ENCODE measurements at regions not wholly inside any gene's neighbourhood (a gene's known extent, or its start where the extent isn't known, plus 50 kb on each side); places are given as distances from the start of the nearest gene placed in this dataset.

DNA sequence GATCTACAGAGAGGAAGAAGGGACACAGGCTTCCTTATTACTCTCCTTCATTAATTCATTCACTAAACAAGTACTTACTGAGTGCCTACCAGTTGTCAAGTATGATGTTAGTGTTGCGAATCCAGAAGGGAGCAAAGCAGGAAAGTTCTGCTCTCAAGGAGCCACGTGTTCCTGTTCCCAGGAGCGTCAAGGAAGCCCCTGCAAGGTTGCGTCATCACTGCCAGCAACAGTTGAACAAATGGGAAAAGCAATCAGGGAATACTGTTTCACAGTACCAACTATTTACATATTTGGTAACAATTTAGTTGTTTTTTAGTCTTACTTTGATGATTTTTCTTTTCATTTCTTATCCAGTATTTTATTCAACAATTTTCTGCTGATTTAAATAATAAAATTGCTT is 310.0 kb downstream of the FOXA2 start:
- no peak for DNase-seq
- no peaks in the 10 kb centered on the region for H3K36me3 ChIP-seq
- H3K27ac ChIP-seq = no peak overlapping the region
- TF ChIP-seq, protein P1, sequence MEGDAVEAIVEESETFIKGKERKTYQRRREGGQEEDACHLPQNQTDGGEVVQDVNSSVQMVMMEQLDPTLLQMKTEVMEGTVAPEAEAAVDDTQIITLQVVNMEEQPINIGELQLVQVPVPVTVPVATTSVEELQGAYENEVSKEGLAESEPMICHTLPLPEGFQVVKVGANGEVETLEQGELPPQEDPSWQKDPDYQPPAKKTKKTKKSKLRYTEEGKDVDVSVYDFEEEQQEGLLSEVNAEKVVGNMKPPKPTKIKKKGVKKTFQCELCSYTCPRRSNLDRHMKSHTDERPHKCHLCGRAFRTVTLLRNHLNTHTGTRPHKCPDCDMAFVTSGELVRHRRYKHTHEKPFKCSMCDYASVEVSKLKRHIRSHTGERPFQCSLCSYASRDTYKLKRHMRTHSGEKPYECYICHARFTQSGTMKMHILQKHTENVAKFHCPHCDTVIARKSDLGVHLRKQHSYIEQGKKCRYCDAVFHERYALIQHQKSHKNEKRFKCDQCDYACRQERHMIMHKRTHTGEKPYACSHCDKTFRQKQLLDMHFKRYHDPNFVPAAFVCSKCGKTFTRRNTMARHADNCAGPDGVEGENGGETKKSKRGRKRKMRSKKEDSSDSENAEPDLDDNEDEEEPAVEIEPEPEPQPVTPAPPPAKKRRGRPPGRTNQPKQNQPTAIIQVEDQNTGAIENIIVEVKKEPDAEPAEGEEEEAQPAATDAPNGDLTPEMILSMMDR (IDR thresholded peaks at IDR 0.05; ENCODE audit: low read depth, low read length) = no peak
- no peaks in the 10 kb centered on the region for H3K9me3 ChIP-seq (ENCODE audit: severe bottlenecking)
- no peak overlapping the region for H3K4me3 ChIP-seq (ENCODE audit: low read depth, low read length)
- H3K27me3 ChIP-seq (ENCODE audit: insufficient read depth, low read depth, severe bottlenecking) = peaks cover 32% of the 10 kb centered on the region

DNA sequence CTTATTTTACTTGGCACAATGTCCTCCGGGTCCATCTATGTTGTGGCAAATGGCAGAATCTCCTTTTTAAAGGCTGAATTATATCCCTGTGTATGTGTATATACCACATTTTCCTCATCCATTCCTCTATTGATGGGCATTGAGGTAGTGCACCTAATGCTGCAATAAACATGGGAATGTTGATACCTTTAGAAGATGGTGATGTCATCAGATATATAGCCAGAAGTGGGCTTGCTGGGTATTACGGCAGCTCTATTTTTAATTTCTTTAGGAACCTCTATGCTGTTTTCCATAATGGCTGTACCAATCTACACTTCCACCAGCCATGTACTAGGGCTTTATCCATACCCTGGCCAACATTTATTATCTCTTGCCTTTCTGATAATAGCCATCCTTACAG is 315.7 kb downstream of the FOXA2 start:
- TF ChIP-seq, protein P1 (IDR thresholded peaks at IDR 0.05; ENCODE audit: low read depth, low read length) = no peak
- Histone ChIP-seq H3K27me3 (ENCODE audit: insufficient read depth, low read depth, severe bottlenecking) (peaks cover 33% of the 10 kb centered on the region), H3K27ac (no peak overlapping the region), H3K4me3 (ENCODE audit: low read depth, low read length) (no peak overlapping the region), H3K36me3 (no peaks in the 10 kb centered on the region), H3K9me3 (ENCODE audit: severe bottlenecking) (no peaks in the 10 kb centered on the region)
- no peak for DNase-seq

DNA sequence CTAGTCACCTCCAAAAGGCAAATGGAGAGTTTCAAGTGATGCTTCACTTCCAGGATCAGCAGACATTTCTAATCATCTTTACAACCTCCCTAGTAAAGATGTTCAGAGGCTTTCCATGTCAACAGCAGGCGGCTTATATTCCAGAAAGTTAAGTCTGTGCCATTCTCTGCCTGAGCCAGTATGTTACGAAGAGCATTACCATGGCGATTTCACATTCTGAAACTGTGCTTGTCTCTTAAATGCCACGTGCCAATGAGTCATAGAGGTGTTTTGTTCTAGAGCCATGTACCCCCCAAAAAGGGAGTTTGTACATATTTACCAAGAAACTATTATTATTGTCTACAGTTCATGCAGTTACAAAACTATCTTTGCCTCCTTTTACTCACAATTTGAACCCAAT is 319.5 kb downstream of the FOXA2 start:
- Histone ChIP-seq H3K27ac (no peak overlapping the region), H3K9me3 (ENCODE audit: severe bottlenecking) (no peaks in the 10 kb centered on the region), H3K36me3 (no peaks in the 10 kb centered on the region), H3K27me3 (ENCODE audit: insufficient read depth, low read depth, severe bottlenecking) (peaks cover 41% of the 10 kb centered on the region), H3K4me3 (ENCODE audit: low read depth, low read length) (no peak overlapping the region)
- TF ChIP-seq, protein P1 (IDR thresholded peaks at IDR 0.05; ENCODE audit: low read depth, low read length) = no peak
- DNase-seq = no peak

DNA sequence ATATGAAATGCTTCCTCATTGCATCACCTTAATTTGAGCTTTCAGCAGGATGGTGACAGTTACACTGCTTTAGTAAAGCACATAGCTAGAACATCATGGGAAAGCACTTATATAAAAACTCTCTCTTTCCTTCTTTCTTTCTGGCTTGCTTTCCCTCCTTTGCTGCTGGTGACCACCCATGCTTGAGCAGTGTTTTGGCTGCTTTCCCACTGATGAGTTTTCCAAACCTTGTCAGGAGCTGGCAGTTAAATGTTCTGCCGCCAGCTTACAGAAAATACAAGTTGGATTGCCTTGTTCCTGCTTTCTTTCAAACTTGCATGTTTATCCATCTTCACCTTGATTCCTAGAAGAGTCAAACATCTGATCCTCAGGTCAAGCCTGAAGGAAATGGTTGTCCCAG is 323.9 kb downstream of the FOXA2 start:
- TF ChIP-seq, protein P1 (IDR thresholded peaks at IDR 0.05; ENCODE audit: low read depth, low read length) = no peak
- Histone ChIP-seq H3K27ac (no peak overlapping the region), H3K9me3 (ENCODE audit: severe bottlenecking) (peaks cover 2% of the 10 kb centered on the region), H3K27me3 (ENCODE audit: insufficient read depth, low read depth, severe bottlenecking) (peaks cover 22% of the 10 kb centered on the region), H3K4me3 (ENCODE audit: low read depth, low read length) (no peak overlapping the region), H3K36me3 (no peaks in the 10 kb centered on the region)
- no peak for DNase-seq

DNA sequence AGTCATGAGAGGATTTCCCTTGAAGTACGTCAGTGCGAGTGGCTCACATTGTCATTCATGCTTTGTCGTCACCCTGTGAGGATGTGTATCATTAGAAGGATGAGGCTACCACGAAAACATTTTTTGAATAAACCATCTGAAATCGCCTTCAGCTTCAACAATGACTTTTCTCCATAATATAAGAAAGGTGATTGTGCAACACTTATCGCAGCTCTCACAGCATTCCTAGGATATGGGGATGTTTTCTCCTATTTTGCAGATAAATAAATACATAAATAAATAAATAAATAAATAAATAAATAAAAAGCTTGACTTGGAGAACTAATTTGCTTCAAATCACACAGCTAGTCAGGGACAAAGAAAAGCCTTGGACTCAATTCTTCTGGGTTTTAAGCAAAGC is 326.5 kb downstream of the FOXA2 start:
- H3K9me3 ChIP-seq (ENCODE audit: severe bottlenecking) = peaks cover 2% of the 10 kb centered on the region
- H3K4me3 ChIP-seq (ENCODE audit: low read depth, low read length) = no peak overlapping the region
- TF ChIP-seq, protein P1 (IDR thresholded peaks at IDR 0.05; ENCODE audit: low read depth, low read length) = no peak
- H3K36me3 ChIP-seq = no peaks in the 10 kb centered on the region
- peaks cover 18% of the 10 kb centered on the region for H3K27me3 ChIP-seq (ENCODE audit: insufficient read depth, low read depth, severe bottlenecking)
- no peak for DNase-seq
- no peak overlapping the region for H3K27ac ChIP-seq

DNA sequence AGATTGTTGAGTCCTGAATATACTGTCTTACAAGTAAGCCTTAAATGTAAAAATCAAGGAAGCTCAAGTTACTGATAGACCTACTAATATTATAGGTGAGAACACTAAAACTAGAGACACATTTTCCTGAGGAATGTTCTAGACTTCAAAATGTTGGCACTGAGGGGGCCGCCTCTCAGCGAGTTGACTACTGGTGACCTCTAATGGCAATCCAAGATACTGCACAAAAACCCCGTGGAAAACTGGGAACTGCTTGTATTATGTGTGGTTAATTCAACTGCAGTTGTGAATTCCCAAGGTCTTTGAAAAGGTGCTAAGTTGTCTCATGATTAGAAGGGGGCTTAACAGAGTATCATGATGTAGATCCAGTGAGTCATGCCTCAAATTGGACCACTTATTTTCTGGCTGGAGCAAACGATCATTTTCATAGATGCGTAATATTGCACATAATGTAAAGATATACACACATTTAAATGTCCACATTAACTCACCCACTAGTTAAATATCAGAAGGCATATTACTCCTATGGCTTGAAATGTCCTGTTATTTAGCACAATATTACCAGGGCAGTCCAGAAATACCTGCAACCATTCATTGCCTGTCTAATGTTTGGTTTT is 336.2 kb downstream of the FOXA2 start:
- peak; percentile 10 for DNase-seq
- Histone ChIP-seq H3K27ac (no peak overlapping the region), H3K4me3 (ENCODE audit: low read depth, low read length) (no peak overlapping the region), H3K9me3 (ENCODE audit: severe bottlenecking) (no peaks in the 10 kb centered on the region), H3K36me3 (no peaks in the 10 kb centered on the region), H3K27me3 (ENCODE audit: insufficient read depth, low read depth, severe bottlenecking) (peaks cover 57% of the 10 kb centered on the region)
- TF ChIP-seq, protein P1 (IDR thresholded peaks at IDR 0.05; ENCODE audit: low read depth, low read length) = peak; percentile 48

All from WERI-Rb-1 (cell line).